ENCODE measurements at regions not wholly inside any gene's neighbourhood (a gene's known extent, or its start where the extent isn't known, plus 50 kb on each side); places are given as distances from the start of the nearest gene placed in this dataset.

- no peaks in the 10 kb centered on the region for H3K36me3 ChIP-seq (ENCODE audit: control insufficient read depth in 2 of 2, insufficient read depth in 1 of 2, low read length in 2 of 2)
- no peak overlapping the region for H3K4me3 ChIP-seq (ENCODE audit: low read depth, low read length)
- TF ChIP-seq ZNF202 (tag by site-specific recombination; IDR thresholded peaks at IDR 0.05; ENCODE audit: borderline replicate concordance) (no peak), ZNF350 (tag by site-specific recombination; IDR thresholded peaks at IDR 0.05) (no peak), RBAK (tag by site-specific recombination; IDR thresholded peaks at IDR 0.05) (no peak), ZBTB26 (tag by site-specific recombination; optimal IDR thresholded peaks at IDR 0.05) (no peak)
- no peak overlapping the region for H3K27ac ChIP-seq (ENCODE audit: extremely low read depth, low read depth, low read length)
- no peaks in the 10 kb centered on the region for H3K9me3 ChIP-seq (ENCODE audit: control insufficient read depth, insufficient read depth, low read depth, low read length)
- ChIA-PET POLR2A (no interaction called here), CTCF (interaction anchor here (0.6 to 2.6 kb wide), 2 partner anchors 59 to 340 kb away, joined by 3 to 8 read pairs; no protein-coding TSS in a partner anchor)
- peaks cover 4% of the 10 kb centered on the region; the same call in 1 of the 2 replicates for H3K4me1 ChIP-seq (ENCODE audit: control insufficient read depth, insufficient read depth, low read length)
These were observed 219.7 kb upstream of the SPRED2 start for GRCh38 chr2:65652066-65652465.

- Histone ChIP-seq H3K36me3 (ENCODE audit: control insufficient read depth in 2 of 2, insufficient read depth in 1 of 2, low read length in 2 of 2) (no peaks in the 10 kb centered on the region), H3K4me3 (ENCODE audit: low read depth, low read length) (no peak overlapping the region), H3K9me3 (ENCODE audit: control insufficient read depth, insufficient read depth, low read depth, low read length) (no peaks in the 10 kb centered on the region), H3K27ac (ENCODE audit: extremely low read depth, low read depth, low read length) (no peak overlapping the region), H3K4me1 (ENCODE audit: control insufficient read depth, insufficient read depth, low read length) (peaks cover 1% of the 10 kb centered on the region; the same call in 1 of the 2 replicates)
- CTCF ChIA-PET = interaction anchor here (0.8 to 2.6 kb wide), 4 partner anchors 10 to 151 kb away, joined by 3 to 8 read pairs (median 4); no protein-coding TSS in a partner anchor
- TF ChIP-seq ZNF530 (tag by site-specific recombination; IDR thresholded peaks at IDR 0.05; ENCODE audit: low read depth) = no peak
- no peak for TF ChIP-seq ZNF2 (tag by site-specific recombination; IDR thresholded peaks at IDR 0.05)
- TF ChIP-seq ZNF157 (tag by site-specific recombination; IDR thresholded peaks at IDR 0.05) = no peak
- TF ChIP-seq TCF7L2 (IDR thresholded peaks at IDR 0.05; ENCODE audit: borderline replicate concordance, low read depth, low read length) = no peak
- TF ChIP-seq ZFP37 (tag by site-specific recombination; IDR thresholded peaks at IDR 0.05) = no peak
- TF ChIP-seq ZNF24 (tag by site-specific recombination; IDR thresholded peaks at IDR 0.05) = no peak
- POLR2A ChIA-PET = interaction anchor here (0.7 kb wide), 1 partner anchor 787 kb away, joined by 3 read pairs; no protein-coding TSS in a partner anchor
These were observed 217.6 kb upstream of the SPRED2 start for GRCh38 chr2:65649811-65650589.

GRCh38 chr2:65647249-65647842 lies 214.9 kb upstream of the SPRED2 start:
- Histone ChIP-seq H3K27ac (ENCODE audit: extremely low read depth, low read depth, low read length) (no peak overlapping the region), H3K9me3 (ENCODE audit: control insufficient read depth, insufficient read depth, low read depth, low read length) (no peaks in the 10 kb centered on the region), H3K36me3 (ENCODE audit: control insufficient read depth in 2 of 2, insufficient read depth in 1 of 2, low read length in 2 of 2) (no peaks in the 10 kb centered on the region), H3K4me1 (ENCODE audit: control insufficient read depth, insufficient read depth, low read length) (no peaks in the 10 kb centered on the region), H3K4me3 (ENCODE audit: low read depth, low read length) (no peak overlapping the region)
- ChIA-PET CTCF (no interaction called here), POLR2A (no interaction called here)
- TF ChIP-seq ZNF792 (tag by site-specific recombination; IDR thresholded peaks at IDR 0.05) = peak; percentile 60; the same call in 1 of the 2 replicates
- no peak for TF ChIP-seq CTCF (tag by site-specific recombination; IDR thresholded peaks at IDR 0.05)

GRCh38 chr2:65640793-65641103 lies 208.3 kb upstream of the SPRED2 start:
- Histone ChIP-seq H3K4me1 (ENCODE audit: control insufficient read depth, insufficient read depth, low read length) (peaks cover 23% of the 10 kb centered on the region), H3K9me3 (ENCODE audit: control insufficient read depth, insufficient read depth, low read depth, low read length) (no peaks in the 10 kb centered on the region), H3K36me3 (ENCODE audit: control insufficient read depth in 2 of 2, insufficient read depth in 1 of 2, low read length in 2 of 2) (no peaks in the 10 kb centered on the region), H3K27ac (ENCODE audit: extremely low read depth, low read depth, low read length) (no peak overlapping the region), H3K4me3 (ENCODE audit: low read depth, low read length) (no peak overlapping the region)
- POLR2A ChIA-PET = interaction anchor here (0.7 kb wide), 1 partner anchor 10 kb away, joined by 4 read pairs; no protein-coding TSS in a partner anchor
- TF ChIP-seq ZNF785 (tag by site-specific recombination; IDR thresholded peaks at IDR 0.05) = no peak
- no peak for TF ChIP-seq ZNF48 (tag by site-specific recombination; IDR thresholded peaks at IDR 0.05)
- TF ChIP-seq SP3 (tag by site-specific recombination; IDR thresholded peaks at IDR 0.05) = no peak
- CTCF ChIA-PET = interaction anchor here (0.7 to 3.7 kb wide), 29 partner anchors 8 to 646 kb away, joined by 3 to 24 read pairs (median 4); no protein-coding TSS in a partner anchor
